Erythroblast (primary cell): ENCODE measurements at regions not wholly inside any gene's neighbourhood (a gene's known extent, or its start where the extent isn't known, plus 50 kb on each side); places are given as distances from the start of the nearest gene placed in this dataset.

Experiments used
- GATA1 ChIP-seq: IDR thresholded peaks from 2 replicates; pipeline ENCODE4 v1.6.1; 2011; ENCODE audit warnings: low read depth, mild to moderate bottlenecking, control low read depth, low read length, moderate library complexity
- POLR2A ChIP-seq: IDR thresholded peaks from 2 replicates; pipeline ENCODE4 v1.6.1; 2011; ENCODE audit warnings: mild to moderate bottlenecking, low read length

GRCh38 chr7:13009517-13009916 lies 322.1 kb downstream of the ARL4A start:
- no peak for TF ChIP-seq POLR2A
- TF ChIP-seq GATA1 = no peak
